Liver (tissue), 3 donors: ENCODE measurements at regions not wholly inside any gene's neighbourhood (a gene's known extent, or its start where the extent isn't known, plus 50 kb on each side); places are given as distances from the start of the nearest gene placed in this dataset.

ENCODE experiments used
- ATF3 ChIP-seq: IDR thresholded peaks from 2 replicates; pipeline ENCODE4 v1.6.1; 2016; ENCODE audit warnings: antibody characterized with exemption
- CTCF ChIP-seq: fragments of 150-350 bp; IDR thresholded peaks from 2 replicates; pipeline ENCODE4 v1.5.1; 2017; ENCODE audit warnings: improper control_type of control experiment, low read depth, low read length; ENCODE audit not compliant: missing input control
- GABPA ChIP-seq, 2 donors: IDR thresholded peaks in 1 of 2; conservative IDR thresholded peaks in 1 of 2; 2 replicates each; pipeline ENCODE4 v1.6.1; 2016; ENCODE audit warnings: antibody characterized with exemption in 2 of 2, mild to moderate bottlenecking in 1 of 2, moderate library complexity in 1 of 2
- JUND ChIP-seq, 2 donors: IDR thresholded peaks; 2 replicates each; pipeline ENCODE4 v1.6.1; 2016; ENCODE audit warnings: antibody characterized with exemption in 2 of 2
- MAX ChIP-seq: IDR thresholded peaks from 2 replicates; pipeline ENCODE4 v1.6.1; 2016; ENCODE audit warnings: antibody characterized with exemption
- RAD21 ChIP-seq, 2 donors: IDR thresholded peaks; 2 replicates each; pipeline ENCODE4 v1.6.1; 2016; ENCODE audit warnings: antibody characterized with exemption in 2 of 2, mild to moderate bottlenecking in 2 of 2
- REST ChIP-seq: IDR thresholded peaks from 2 replicates; pipeline ENCODE4 v1.6.1; 2016; ENCODE audit warnings: antibody characterized with exemption, mild to moderate bottlenecking
- SP1 ChIP-seq: IDR thresholded peaks from 2 replicates; pipeline ENCODE4 v1.6.1; 2018; ENCODE audit warnings: antibody characterized with exemption, mild to moderate bottlenecking
- TAF1 ChIP-seq: conservative IDR thresholded peaks from 2 replicates; pipeline ENCODE4 v1.6.1; 2016; ENCODE audit warnings: antibody characterized with exemption, mild to moderate bottlenecking
- YY1 ChIP-seq: IDR thresholded peaks from 2 replicates; pipeline ENCODE4 v1.6.1; 2016; ENCODE audit warnings: antibody characterized with exemption, mild to moderate bottlenecking
- ZBTB33 ChIP-seq: IDR thresholded peaks from 2 replicates; pipeline ENCODE4 v1.6.1; 2016; ENCODE audit warnings: antibody characterized with exemption
- donor health status: healthy.
- donor health status: healthy.

- TF ChIP-seq YY1 (no peak), CTCF (no peak), GABPA (IDR thresholded peaks at IDR 0.05 in 1 of 2, conservative IDR thresholded peaks at IDR 0.05 in 1 of 2) (no peak), REST (no peak), ATF3 (no peak), SP1 (no peak), ZBTB33 (no peak), RAD21 (IDR thresholded peaks at IDR 0.05) (no peak), JUND (IDR thresholded peaks at IDR 0.05) (no peak), MAX (no peak), TAF1 (no peak)
Measured at GRCh38 chr7:19930851-19931250, 157.4 kb upstream of the TMEM196 start.
